GM21717 (cell line): ENCODE measurements at regions not wholly inside any gene's neighbourhood (a gene's known extent, or its start where the extent isn't known, plus 50 kb on each side); places are given as distances from the start of the nearest gene placed in this dataset.
"Not testable (repeated sequence)": the region's sequence is repeated elsewhere in the genome, so short reads cannot be mapped to it uniquely, and the experiment has no call there.

ENCODE experiments used
- ATAC-seq: cut with Tn5 transposase; IDR thresholded peaks from one replicate; pipeline ENCODE4 v1.9.1; 2021; ENCODE audit warnings: mild to moderate bottlenecking, moderate library complexity; ENCODE audit not compliant: unreplicated experiment

DNA sequence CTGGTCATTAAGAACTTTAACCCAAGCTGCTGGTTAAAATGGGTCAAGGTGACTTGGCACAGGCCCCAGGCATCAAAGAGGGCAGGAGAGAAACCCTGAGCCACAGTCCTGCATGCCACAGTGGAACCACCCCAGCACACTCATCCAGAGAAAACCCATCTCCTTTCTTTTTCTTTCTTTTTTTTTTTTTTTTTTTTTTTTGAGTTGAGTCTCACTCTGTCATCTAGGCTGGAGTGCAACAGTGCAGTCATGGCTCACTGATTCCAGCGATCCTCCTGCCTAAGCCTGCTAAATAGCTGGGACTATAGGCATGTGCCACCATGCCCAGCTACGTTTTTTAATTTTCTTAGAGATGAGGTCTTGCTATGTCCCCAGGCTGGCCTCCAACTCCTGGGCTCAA lies 109.2 kb upstream of the RAB4A start:
- no peak for ATAC-seq

DNA sequence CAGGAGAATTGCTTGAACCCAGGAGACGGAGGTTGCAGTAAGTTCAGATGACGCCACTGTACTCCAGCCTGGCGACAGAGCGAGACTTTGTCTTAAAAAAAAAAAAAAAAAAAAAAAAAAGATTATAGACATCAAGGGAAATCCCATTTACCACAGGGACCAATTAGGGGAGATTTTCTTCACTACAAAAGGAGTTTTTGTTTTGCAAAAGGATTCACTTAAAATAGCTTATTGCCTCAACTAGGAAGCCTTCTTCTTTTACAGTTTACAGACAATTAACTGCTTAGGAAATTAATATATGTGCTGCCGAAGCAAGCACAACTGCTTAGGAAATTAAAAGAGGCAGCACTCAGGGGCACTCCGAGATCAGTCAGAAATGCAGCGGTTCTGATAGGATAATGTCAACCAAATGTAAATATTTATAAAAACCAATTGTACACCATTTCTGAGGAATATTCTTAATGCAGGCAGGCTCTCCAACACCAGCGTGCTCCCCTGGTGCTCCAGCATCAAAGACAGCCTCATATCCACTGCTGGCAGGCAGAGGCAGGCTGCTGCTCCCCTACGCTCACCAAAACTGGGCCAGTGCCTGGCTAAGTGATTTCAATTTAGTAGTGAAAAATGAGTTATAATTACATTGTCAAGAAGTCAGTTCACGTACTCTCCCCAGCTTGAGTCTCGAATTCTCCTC lies 107.9 kb upstream of the RAB4A start:
- no peak for ATAC-seq

DNA sequence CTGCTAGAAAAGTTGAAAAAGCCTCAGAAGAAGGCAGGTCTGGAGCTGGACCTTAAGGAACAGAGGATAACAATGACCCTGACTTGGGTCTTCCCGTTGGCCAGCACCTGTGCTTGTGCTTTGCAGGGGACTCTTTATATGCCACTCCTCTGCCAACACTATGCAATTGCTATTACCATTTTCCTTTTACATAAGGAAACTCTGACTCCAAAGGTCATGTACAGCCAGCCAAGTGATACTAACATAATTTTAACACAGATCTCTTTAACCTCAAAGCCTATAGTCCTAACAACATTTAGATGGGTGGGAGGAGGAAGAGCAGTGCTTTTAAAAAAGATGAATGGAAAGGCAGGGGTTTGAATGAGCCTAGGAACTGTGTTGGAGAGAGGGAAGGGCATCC lies 106.6 kb upstream of the RAB4A start:
- ATAC-seq: no peak

DNA sequence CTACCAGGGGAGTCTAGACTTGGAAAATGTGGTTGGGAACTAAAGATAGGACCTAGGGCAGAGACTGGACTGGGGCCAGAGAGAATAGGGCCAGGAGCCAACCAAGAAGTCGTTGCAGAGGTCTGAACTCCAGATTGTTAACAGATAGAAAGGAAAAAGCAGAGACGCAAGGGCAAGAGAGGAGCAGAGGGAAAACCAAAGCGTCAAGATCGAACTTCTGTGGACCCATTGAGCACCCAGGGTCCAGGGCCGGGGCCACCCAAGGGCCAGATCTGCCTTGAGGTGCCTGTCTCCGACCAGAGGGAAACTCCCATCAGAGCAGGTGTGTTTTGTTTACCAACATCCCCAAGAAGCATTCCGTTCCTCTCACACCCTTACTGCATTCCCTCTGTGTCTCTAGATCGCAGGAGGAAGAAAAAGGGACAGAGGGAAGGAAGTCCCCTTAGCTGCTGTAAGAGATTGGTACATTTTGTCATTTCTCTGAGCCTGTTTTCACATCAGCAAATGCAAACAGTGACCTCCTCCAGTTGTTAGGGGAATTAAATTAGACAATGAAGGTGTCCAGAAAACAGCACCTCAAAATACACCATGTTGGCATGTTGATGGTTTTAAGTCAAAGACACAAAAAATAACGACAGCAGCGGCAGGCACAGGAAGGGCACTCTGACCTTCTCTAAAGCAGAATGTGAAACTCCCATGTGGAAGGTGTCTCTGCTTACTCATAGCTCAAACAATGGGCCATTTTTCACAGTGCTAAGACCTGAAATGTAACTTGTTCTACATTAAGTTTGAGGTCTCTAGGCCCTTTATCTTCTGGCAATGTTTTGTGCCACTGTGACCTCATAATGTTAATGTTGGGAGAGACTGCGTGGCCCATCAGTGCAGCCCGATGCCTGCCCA lies 105.8 kb upstream of the RAB4A start:
- no peak for ATAC-seq

DNA sequence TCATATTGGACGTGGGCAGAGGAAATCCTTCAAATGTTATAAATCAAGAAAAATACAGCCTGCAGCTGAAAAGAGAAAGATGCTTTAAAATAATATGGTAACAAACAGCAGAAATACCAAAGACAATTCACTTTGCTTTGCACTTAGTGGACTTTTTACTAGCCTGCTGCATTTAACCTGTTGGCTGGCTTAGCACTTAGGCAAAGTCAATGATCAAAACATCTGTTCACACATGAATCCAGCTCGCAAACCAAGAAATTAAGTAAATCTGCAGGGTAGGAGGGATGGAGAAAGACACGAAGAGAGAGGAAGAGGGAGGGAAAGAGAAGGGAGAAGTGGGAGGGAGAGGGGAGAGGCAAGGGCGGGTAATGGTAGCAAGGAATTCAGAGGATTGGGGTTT lies 103.6 kb upstream of the RAB4A start:
- ATAC-seq: no peak

DNA sequence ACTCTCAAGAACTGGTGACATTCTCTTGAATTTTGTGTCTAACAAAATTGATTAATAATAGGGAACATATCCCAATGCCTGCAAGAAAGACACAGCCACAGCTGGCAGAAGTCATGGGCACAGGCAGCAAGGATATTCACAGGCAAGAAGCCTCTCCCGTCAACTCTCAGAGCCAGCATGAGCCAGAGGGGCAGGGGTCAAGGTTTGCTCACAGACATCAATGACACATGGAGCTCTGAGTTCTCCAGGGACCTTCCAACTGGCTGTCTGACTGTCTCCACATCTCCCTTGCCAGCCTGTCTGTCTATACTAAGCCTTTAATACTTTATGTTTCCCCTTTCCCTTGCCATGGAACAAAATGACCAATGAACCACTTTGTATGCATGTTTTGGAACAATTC lies 101.5 kb upstream of the RAB4A start:
- ATAC-seq: no peak

DNA sequence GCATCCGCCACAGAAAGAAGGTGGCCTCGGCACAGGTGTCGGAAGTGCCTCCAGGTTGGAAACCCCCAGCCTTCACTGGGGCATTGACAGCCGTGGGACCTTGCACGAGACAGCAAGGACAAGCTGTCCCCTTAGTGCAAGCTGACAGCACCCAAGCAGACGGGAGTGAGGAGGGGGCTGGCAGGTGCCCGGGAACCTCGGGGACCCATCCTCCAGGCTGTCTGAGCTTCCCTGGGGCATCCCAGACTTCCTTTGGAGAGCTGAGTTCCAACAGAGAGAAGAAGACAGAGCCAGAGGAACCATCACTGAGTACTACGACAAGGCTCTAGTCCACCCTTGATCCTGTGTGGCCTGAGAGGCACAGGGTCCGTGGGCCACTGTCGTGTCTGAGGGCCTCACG lies 100.6 kb upstream of the RAB4A start:
- ATAC-seq: no peak

DNA sequence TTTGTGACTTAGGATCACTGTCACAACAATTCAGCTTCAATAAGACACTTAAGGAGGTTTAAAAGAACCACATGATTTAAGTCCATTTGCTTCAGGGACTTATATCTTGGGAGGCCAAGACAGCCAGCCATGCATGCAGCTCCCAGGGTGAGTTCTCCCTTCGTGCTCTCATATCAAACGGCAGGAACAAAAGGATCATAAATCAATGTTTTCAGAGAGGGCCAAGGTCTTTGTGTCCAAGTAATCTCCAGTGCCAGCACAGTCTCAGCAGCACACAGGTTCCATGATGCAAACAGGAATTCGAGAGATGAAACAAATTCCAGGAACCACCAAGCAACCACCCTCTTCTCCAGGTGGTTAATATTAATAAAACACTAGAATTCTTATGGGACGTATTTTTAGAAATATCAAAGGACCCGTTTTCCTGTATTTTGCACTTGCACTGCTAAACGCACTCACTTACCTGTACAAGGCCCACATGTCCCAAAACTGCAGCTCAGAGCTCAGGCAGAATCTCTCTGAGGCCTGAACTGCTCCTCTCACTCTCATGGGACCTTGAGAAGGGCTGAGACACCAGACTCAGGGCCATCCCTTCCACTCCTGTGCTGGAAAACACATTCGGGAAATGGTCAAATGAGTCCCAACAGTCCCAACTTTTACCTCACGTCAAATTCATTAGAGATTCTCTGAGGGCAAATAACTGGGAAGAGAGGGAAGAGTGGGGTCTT lies 100.0 kb upstream of the RAB4A start:
- ATAC-seq: no peak

DNA sequence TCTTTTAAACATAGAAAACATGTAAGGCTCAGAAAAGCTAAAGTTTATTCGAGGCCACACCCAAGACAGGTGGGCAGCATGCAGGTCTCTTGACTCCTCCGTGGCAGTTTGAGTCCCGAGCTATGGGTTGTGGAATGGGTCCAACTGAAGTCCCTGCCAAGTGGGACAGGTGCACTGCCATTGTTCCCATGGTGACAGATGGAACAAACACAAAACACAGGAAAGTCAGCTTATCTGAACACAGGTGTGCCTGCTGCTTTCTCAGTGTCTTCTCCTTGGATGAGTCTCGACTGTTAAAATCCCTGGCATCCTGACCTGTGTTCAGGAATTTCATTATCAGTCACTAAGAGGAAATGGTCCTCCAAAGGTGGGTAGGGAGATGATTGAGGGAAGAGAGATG lies 99.0 kb upstream of the RAB4A start:
- ATAC-seq: no peak

DNA sequence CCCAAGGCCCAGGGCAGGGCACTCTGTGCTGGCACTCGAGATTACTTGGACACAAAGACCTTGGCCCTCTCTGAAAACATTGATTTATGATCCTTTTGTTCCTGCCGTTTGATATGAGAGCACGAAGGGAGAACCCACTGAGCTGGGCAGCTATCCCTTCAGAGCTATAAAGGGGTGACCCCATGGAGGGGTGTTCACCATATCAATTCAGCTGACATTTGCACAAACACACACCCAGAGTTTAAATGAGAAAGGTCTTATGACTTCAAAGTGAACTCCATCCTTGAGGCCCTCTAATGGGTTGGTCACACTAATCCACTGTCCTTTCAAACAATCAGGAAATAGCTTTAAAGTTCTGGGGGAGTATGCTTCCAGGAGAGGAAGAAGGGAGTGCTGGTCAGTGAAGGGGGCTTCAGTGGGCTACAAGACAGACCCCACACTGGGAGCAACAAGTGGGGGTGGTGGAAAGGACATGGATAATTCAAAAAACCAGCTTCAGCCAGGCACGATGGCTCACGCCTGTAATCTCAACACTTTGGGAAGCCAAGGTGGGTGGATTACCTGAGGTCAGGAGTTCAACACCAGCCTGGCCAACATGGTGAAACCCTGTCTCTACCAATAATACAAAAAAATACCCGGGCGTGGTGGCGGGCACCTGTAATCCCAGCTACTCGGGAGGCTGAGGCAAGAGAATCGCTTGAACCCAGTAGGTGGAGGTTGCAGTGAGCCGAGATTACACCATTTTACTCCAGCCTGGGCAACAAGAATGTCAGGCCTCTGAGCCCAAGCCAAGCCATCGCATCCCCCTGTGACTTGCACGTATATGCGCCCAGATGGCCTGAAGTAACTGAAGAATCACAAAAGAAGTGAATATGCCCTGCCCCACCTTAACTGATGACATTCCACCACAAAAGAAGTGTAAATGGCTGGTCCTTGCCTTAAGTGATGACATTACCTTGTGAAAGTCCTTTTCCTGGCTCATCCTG lies 97.1 kb upstream of the RAB4A start:
- not testable (repeated sequence) for ATAC-seq

DNA sequence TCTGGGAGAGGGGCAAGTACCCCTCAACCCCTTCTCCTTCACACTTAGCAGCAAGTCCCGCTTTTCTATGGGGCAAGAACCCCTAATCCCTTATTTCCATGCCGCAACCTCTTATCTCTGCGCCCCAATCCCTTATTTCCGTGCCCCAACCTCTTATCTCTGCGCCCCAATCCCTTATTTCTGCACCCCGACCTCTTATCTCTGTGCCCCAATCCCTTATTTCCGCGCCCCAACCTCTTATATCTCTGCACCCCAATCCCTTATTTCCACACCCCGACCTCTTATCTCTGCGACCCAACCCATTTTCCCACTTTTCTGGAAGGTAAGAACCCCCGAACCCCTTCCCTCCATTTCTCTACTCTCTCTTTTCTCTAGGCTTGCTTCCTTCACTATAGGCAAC lies 95.6 kb upstream of the RAB4A start:
- not testable (repeated sequence) for ATAC-seq

DNA sequence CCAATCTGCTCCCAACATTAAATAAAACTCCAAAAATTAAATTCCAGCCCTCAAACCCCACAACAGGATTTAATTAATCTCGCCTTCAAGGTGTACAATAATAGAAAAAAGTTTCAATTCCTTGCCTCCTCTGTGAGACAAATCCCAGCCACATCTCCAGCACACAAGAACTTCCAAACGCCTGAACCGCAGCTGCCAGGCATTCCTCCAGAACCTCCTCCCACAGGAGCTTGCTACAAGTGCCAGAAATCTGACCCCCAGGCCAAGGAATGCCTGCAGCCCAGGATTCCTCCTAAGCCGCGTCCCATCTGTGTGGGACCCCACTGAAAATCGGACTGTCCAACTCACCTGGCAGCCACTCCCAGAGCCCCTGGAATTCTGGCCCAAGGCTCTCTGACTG lies 94.5 kb upstream of the RAB4A start:
- not testable (repeated sequence) for ATAC-seq

DNA sequence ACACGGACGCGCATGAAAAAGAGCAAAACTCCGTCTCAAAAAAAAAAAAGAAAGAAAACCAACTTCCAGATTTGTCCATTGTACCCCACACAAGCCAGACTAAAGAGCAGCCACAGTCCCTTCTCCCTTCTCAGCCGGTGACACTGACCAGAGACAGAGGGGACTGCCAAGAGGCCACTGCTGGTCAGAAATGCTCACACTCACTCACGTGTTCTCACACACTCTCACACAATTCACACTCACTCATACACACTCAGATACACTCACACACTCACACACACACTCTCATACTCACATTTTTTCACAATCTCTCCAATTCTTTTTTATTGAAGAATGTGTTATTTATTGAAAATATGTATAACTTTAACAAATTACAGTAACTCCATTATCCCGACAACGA lies 90.8 kb upstream of the RAB4A start:
- no peak for ATAC-seq

DNA sequence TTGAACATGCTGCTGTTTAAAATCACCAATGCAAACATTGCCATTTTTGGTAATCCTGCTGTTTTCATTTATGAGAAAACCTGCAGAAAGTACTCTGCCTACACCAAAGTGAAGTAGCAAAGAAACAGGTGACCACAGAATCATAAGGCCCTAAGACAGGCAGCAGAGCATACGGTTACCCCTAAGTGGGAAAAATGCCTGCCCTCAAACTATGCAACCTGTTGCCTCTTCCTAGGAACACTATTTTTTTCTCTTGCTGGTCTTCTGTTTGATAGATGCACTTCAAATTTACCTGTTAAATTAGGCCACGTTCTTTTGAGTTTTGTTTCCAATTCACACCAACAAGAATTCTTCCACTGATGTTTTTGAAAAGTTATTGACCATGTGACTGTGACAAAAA lies 89.5 kb upstream of the RAB4A start:
- no peak for ATAC-seq

DNA sequence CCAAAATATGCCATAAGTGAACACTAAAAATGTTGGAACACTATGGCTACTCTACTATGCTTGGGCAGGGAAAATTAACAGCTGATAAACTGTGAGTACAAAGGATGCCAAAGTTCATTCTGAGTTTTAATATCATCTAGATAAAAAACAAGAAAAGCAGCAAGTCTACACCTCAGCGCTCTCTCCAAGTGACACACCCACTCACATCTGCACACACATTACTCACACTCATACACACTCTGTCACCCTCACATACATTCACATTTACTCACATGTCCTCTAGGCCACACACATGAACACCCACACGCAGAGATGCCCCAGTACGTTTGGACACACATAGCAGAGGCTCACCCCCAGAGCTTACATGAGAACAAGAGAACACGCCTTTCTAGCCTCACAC lies 87.3 kb upstream of the RAB4A start:
- no peak for ATAC-seq

DNA sequence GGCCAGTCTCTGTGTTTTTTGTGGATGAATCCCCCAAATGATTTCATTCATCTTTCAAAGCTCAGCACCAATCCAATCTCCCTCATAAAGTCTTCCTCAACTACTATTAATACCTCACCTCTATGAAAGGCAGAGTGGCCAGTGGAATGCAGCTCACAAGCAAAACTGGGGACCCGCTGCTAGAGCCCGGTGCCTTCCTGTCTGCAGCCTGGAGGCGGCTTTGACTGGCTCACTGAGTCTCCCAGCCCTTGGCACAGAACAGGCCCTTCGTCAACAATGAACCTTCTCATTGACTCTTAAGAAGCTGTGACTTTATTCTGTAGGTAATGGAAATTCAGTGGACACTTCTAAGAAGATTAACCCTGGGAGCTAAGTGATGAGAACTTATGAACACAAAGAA lies 86.8 kb upstream of the RAB4A start:
- ATAC-seq: no peak

DNA sequence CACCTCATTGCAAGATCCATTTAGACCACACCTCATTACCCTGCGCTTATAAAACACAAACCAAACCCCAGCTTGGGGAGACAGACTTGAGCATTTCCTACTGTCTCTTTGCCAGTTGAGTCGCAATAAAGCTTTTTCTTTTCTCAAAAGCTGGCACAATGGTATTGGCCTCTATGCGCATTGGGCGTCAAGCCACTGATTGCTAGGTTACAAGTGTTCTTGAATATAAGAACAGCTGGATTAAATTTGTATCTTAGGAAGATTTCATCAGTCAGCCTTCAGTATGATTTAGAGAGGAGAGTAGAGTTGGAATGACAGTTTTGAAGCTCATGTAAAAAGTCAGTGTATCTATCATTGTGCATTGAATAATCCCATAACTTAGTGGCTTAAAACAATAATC lies 84.9 kb upstream of the RAB4A start:
- no peak for ATAC-seq

DNA sequence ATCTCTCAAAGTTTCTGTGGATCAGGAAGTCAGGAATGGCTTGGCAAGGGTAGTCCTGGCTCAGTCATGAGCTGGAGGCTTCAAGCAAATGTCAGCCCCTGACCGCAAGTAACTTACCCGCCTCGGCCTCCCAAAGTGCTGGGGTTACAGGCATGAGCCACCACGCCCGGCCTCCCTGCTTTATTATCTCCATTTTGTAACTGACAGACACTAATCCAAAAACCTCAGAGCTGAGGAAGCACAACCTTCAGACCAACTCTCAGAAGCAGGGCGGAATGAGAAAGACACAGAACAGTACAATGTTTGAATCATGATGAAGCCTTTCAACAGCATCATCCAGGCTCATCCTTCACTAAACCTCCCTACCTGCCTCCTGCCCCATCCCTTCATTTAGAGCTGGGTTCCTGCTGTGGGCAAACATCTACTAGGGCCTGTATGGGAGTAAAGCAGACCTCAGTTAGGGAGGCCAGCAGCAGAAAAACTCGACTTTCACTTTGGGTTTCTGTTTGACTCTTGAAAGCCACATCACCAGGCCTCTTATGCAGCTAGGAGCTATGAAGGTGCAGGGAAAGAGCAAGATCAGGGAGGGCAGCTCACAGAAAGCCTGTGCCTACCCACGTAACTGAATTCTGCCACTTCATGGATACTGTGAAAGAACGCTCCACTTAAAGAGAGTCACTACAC lies 84.4 kb upstream of the RAB4A start:
- peak; percentile 97 for ATAC-seq

DNA sequence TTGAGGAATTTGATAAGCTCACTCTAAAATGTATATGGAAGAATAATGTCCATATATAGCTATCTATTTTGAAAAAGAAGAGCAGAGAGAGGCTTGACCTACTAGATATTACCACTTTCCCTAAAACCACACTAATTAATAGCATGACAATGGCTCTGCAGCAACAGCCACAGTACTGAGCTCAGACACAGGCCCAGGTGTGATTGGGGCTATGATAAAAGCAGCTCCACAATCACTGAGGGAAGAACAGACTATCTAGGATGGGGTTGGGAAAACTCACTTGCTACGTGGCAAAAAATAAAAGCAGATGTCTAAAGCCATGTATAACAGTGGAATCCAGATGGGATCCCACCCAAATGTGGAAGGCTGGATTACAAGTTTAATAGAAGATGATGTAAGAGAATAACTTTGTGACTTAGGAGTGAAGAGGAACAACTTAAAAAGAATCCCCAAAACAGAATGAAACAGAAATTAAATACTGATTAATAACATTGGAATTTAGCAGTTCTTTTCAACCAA lies 80.8 kb upstream of the RAB4A start:
- no peak for ATAC-seq
